ENCODE measurements at regions not wholly inside any gene's neighbourhood (a gene's known extent, or its start where the extent isn't known, plus 50 kb on each side); places are given as distances from the start of the nearest gene placed in this dataset.

GRCh38 chr18:6666012-6666685 lies 63.4 kb upstream of the ARHGAP28 start:
- Mint-ChIP-seq H3K4me3 (no peak overlapping the region), H3K4me1 (no peaks in the 10 kb centered on the region), H3K9me3 (peaks cover 13% of the 10 kb centered on the region), H3K36me3 (no peaks in the 10 kb centered on the region), H3K27ac (no peak overlapping the region)
- DNase-seq (ENCODE audit: low spot score in 2 of 2) (no peak), ATAC-seq (no peak)

- Mint-ChIP-seq H3K36me3 (no peaks in the 10 kb centered on the region), H3K4me1 (no peaks in the 10 kb centered on the region), H3K27ac (no peak overlapping the region), H3K9me3 (peaks cover 9% of the 10 kb centered on the region), H3K4me3 (no peak overlapping the region)
- DNase-seq (ENCODE audit: low spot score in 2 of 2): no peak
- ATAC-seq: no peak
These were observed 60.7 kb upstream of the ARHGAP28 start for GRCh38 chr18:6668836-6669235.

GRCh38 chr18:6672821-6673308 lies 56.7 kb upstream of the ARHGAP28 start:
- Mint-ChIP-seq H3K36me3 (no peaks in the 10 kb centered on the region), H3K9me3 (peaks cover 19% of the 10 kb centered on the region), H3K27ac (no peak overlapping the region), H3K4me3 (no peak overlapping the region), H3K4me1 (no peaks in the 10 kb centered on the region)
- ATAC-seq: no peak
- no peak for DNase-seq (ENCODE audit: low spot score in 2 of 2)

- Mint-ChIP-seq H3K36me3 (no peaks in the 10 kb centered on the region), H3K4me1 (no peaks in the 10 kb centered on the region), H3K9me3 (peaks cover 15% of the 10 kb centered on the region), H3K4me3 (no peak overlapping the region), H3K27ac (no peak overlapping the region)
- ATAC-seq: no peak
- no peak for DNase-seq (ENCODE audit: low spot score in 2 of 2)
These were observed 52.4 kb upstream of the ARHGAP28 start for GRCh38 chr18:6677086-6677485.

GRCh38 chr18:6679201-6679600 lies 50.3 kb upstream of the ARHGAP28 start:
- DNase-seq (ENCODE audit: low spot score in 2 of 2) (no peak), ATAC-seq (no peak)
- no peak overlapping the region for H3K4me3 Mint-ChIP-seq
- H3K36me3 Mint-ChIP-seq: no peaks in the 10 kb centered on the region
- no peak overlapping the region for H3K27ac Mint-ChIP-seq
- H3K9me3 Mint-ChIP-seq: peaks cover 12% of the 10 kb centered on the region
- no peaks in the 10 kb centered on the region for H3K4me1 Mint-ChIP-seq
